HTR-8/SVneo (cell line): ENCODE measurements at regions not wholly inside any gene's neighbourhood (a gene's known extent, or its start where the extent isn't known, plus 50 kb on each side); places are given as distances from the start of the nearest gene placed in this dataset.
"Not testable (repeated sequence)": the region's sequence is repeated elsewhere in the genome, so short reads cannot be mapped to it uniquely, and the experiment has no call there.

Experiments
- DNase-seq: peaks from one replicate; pipeline ENCODE4 v3.0.0; 2011; ENCODE audit warnings: low spot score, mixed read lengths; ENCODE audit not compliant: insufficient read length
- FAIRE-seq: peaks from 2 replicates; lab custom pipeline; 2011; peaks lifted over from hg19 to GRCh38; lab: Jason Lieb, UNC

DNA sequence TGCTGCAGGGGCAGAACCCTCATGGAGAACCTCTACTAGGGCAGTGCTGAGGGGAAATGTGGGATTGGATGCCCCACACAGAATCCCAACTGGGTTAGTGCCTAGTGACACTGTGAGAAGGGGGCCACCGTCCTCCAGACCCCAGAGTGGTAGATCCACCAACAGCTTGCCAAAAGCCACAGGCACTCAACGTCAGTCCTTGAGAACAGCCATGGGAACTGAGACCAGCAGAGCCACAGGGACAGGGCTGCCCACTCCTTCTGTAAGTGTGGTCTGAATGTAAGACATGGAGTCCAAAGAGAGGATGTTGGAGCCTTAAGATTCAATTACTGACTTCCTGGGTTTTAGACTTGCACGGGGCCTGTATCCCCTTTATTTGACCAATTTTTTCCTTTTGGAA is 1451.5 kb downstream of the SI start:
- no peak for DNase-seq
- no peak for FAIRE-seq

DNA sequence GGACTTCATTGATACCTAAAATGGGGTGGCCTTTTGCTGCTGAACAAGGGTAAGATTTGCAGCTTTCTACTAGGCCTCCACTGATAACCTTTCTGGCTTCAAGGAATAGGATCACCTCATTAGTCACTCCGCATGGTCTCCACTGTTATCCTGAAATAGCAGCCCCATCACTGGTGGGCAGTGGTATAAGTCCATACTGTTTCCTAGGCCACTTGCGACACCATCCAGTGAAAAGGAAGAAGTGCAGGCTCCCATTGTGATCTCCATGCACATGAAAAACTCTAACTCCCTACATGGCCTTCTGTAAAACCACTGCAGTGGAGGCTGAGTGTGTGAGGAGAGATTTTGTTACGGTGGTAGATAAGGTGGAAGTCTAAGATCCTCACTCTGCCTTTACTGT is 1455.9 kb downstream of the SI start:
- DNase-seq (peak; percentile 12), FAIRE-seq (no peak)

DNA sequence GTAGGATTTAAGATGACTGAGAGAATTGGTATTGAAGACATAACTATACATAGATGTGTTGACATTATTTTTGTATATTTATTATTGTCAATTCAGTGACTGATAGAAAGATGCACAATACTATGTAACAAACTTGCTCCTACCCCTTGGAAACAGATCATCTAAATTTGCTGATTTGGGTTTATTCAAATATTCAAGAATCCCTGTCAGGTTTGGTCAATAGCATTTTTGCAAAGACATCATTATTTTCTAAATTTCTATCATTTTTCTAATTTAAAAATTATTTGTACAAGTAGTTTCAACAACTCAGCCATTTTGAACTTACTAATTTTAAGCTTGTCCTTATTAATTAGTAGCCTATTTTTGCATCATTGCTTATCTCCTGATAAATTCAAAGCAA is 1463.4 kb downstream of the SI start:
- no peak for DNase-seq
- no peak for FAIRE-seq

GRCh38 chr3:163605915-163606314 is 1472.4 kb downstream of the SI start:
- FAIRE-seq (no peak), DNase-seq (peak; percentile 18)

GRCh38 chr3:163601426-163601825 is 1476.9 kb downstream of the SI start:
- DNase-seq (no peak), FAIRE-seq (no peak)

GRCh38 chr3:163587342-163587741 is 1491.0 kb downstream of the SI start:
- FAIRE-seq = no peak
- DNase-seq = no peak

DNA sequence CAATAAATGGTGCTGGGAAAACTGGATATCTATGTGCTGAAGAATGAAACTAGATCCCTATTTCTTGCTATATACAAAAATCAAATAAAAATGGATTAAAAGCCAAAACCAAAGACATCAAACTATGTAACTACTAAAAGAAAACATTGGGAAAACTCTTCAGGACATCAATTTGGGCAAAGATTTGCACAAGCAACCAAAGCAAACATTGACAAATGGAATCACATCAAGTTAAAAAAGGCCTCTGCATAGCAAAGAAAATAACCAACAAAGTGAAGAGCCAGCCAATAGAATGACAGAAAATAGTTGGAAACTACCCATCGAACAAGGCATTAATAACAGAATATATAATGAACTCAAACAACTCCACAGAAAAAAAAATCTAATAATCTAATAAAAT is 1495.3 kb downstream of the SI start:
- FAIRE-seq (no peak), DNase-seq (no peak)

GRCh38 chr3:163577271-163577670 is 1501.0 kb downstream of the SI start:
- DNase-seq (no peak), FAIRE-seq (no peak)

GRCh38 chr3:163576314-163576713 is 1502.0 kb downstream of the SI start:
- no peak for FAIRE-seq
- DNase-seq = no peak

DNA sequence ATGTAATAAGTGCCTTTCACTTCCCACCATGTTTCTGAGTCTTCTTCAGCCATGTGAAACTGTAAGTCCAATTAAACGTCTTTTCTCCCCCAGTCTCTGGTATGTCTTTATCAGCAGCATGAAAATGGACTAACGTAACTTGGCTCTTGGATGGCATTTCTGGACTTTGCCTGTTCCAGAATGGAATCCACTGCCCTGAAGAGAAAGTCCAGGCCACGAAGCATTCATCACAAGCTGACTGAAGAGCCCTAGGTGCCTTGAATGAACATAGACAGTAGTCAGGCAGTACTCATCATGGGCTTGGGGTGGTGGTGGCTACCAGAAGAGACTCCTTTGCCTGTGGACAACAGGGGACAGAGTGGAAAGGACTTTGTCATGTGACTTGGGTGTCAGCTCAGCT is 1505.0 kb downstream of the SI start:
- DNase-seq (no peak), FAIRE-seq (no peak)

DNA sequence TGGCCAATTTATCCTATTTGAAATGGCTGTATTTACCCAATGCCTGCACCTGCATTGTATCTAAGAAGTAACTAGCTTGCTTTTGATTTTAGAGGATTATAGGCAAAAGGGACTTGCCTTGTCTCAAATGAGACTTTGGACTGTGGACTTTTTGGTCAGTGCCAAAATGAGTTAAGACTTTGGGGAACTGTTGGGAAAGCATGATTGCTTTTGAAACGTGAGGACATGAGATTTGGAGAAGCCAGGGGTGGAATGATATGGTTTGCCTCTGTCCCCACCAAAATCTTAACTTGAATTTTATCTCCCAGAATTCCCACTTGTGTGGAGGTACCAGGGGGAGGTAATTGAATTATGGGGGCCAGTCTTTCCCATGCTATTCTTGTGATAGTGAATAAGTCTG is 1505.4 kb downstream of the SI start:
- FAIRE-seq = no peak
- DNase-seq = no peak

- no peak for FAIRE-seq
Measured at GRCh38 chr3:163563485-163563884, 1514.8 kb downstream of the SI start.

GRCh38 chr3:163562625-163563024 is 1515.7 kb downstream of the SI start:
- no peak for DNase-seq
- no peak for FAIRE-seq

More at GRCh38 chr3:163563485-163563884, 1514.8 kb downstream of the SI start:
- DNase-seq = no peak

- DNase-seq (no peak), FAIRE-seq (no peak)
Measured at GRCh38 chr3:163561151-163561550, 1517.1 kb downstream of the SI start.

- DNase-seq = no peak
- no peak for FAIRE-seq
Measured at GRCh38 chr3:163560459-163560858, 1517.8 kb downstream of the SI start.

- DNase-seq (no peak), FAIRE-seq (no peak)
Measured at GRCh38 chr3:163556813-163557523, 1521.3 kb downstream of the SI start.

- DNase-seq (no peak), FAIRE-seq (no peak)
Measured at GRCh38 chr3:163555918-163556317, 1522.4 kb downstream of the SI start.

GRCh38 chr3:163552659-163552966 is 1525.7 kb downstream of the SI start:
- FAIRE-seq = no peak
- DNase-seq = no peak

GRCh38 chr3:163551915-163552658 is 1526.2 kb downstream of the SI start:
- DNase-seq, FAIRE-seq: not testable (repeated sequence)

DNA sequence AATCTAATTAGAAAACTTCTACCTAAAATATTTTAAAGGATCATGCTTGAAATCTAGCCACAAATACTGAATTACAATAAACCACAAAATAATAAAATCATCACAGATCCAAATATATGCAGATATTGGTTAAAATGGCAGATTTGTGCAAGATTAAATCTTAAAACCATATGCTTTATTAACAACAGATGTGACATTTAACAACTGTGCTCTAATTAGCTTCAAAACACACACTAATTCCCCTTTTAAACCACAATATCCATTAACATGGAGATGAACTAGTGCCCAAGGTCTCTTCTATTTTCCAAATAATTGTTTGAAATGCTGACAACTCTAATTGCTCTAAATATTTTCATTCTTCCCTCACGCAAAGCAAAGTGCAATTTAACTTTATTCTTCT is 1530.3 kb downstream of the SI start:
- FAIRE-seq (no peak), DNase-seq (no peak)

GRCh38 chr3:163547014-163547685 is 1531.1 kb downstream of the SI start:
- DNase-seq (no peak), FAIRE-seq (no peak)
